NCI-H128 (cell line): ENCODE measurements at regions not wholly inside any gene's neighbourhood (a gene's known extent, or its start where the extent isn't known, plus 50 kb on each side); places are given as distances from the start of the nearest gene placed in this dataset.
"Not testable (repeated sequence)": the region's sequence is repeated elsewhere in the genome, so short reads cannot be mapped to it uniquely, and the experiment has no call there.

Source experiments
- DNase-seq: peaks from one replicate; lab custom pipeline; 2025; ENCODE audit not compliant: unreplicated experiment; lab: John Stamatoyannopoulos, UW

DNA sequence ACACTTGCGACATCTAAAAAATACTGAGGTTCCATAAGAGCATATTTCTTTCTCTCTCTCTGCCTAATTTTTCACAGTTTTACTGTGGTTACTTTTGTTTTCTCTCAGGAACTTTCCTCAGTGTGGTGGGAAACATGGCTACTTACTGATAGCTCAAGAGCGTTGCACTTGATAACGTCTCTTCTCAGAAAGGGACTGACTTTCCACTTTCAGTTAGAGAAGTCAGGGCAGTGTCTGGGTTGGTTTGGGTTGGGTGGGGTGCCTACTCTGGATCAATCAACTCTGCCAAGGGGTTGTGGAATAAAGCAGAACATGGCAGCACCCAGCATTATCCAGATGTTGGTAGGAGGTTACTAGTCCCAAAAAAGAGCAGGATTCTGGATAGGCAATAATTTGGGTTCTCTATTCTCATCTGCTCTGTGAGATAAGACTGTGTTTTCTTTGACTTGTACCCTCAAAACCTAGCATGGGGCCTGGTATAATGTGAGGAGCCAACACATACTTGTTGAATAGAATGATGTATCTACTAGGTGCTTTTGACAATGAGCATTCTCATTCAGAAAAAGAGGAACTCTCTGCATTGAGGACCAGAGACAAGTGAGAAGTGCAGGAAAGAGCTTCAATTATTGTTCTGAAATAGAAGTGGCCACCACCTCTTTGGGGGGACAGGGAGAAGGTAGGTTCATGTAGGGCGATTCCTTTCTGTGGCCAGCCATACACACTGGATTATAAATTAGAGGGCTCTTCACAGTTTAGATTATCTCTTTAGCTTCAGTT, 315.7 kb downstream of the REEP3 start:
- no peak for DNase-seq

DNA sequence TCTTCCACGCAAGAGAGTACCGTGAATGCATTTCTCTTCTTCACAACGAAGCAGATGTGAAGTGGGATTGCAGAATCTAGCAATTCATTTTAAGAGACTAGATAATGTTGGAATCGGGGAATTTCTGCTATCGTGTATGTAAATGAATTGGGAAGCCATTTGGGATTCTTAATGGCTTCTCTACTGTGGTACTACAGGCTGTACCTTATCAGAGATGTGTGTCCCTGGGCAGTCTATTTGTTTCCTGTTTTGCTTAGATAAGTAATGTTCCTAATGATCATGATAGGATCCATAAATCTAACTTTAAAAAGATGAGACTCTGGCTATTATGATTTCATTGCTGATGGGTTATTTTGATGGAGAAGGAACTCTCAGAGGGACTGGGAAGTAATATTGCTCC, 320.6 kb downstream of the REEP3 start:
- no peak for DNase-seq

GRCh38 chr10:63843107-63843506, 321.9 kb downstream of the REEP3 start:
- DNase-seq, result no peak

- DNase-seq, result not testable (repeated sequence)
Observed at GRCh38 chr10:63848871-63849270, 327.7 kb downstream of the REEP3 start.

GRCh38 chr10:63862860-63863259, 341.7 kb downstream of the REEP3 start:
- DNase-seq, result no peak

DNA sequence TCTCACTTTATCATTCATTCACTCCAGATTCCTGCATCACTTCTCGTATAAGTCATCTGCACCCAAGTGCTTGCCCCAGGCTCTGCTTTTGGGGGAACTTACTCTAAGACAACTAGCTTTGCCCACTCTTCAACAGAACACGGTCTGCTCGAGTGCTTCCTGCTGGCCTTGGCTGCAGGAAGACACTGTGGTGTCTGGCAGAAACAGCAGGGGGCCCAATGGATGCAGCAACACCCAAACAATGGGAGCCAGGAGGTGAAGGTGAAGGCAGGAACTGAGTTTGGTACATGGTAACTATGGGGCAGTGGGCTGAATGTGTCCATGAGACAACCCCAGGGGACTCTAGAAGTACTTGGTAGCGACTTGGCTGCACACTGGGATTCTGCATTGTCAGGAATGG, 344.0 kb downstream of the REEP3 start:
- no peak for DNase-seq

- no peak for DNase-seq
Observed at GRCh38 chr10:63866075-63866746, 345.0 kb downstream of the REEP3 start.

DNA sequence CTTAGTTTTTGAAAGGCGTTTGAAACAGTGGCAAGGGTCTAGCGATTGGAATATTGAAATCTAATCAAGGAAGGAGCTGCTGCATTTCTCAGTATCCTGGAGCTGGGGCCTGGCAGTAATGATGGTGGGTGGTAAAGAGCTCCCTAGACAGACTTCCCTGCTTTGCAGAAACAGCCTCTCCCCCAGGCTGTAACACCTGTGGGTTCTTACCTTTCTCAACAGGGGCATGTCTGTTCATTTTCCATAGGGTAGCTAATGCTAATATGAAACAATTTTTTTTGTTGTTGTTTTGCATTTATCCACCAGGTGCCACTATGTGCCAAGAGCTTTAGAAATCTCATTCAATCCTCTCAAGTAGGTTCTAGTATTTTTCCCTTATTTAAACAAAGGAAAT, 345.5 kb downstream of the REEP3 start:
- no peak for DNase-seq

DNA sequence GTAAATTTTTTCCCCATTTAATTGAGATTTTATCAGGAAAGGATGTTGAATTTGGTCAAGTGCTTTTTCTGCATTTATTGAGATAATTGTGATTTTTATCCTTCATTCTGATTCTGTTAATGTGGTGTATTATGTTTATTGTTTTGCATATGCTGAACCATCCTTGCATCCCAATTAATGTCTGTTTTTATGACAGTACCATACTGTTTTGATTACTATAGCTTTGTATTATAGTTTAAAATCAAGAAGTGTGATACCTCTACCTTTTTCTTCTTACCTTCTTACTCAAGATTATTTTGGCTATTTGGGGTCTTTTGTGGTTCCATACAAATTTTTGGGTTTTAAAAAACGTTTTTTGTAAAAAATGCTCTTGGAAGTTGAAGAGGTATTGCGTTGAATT, 357.2 kb downstream of the REEP3 start:
- no peak for DNase-seq

GRCh38 chr10:63883861-63884260, 362.7 kb downstream of the REEP3 start:
- DNase-seq, result no peak

- DNase-seq, result no peak
Observed at GRCh38 chr10:63884426-63884825, 363.2 kb downstream of the REEP3 start.

DNA sequence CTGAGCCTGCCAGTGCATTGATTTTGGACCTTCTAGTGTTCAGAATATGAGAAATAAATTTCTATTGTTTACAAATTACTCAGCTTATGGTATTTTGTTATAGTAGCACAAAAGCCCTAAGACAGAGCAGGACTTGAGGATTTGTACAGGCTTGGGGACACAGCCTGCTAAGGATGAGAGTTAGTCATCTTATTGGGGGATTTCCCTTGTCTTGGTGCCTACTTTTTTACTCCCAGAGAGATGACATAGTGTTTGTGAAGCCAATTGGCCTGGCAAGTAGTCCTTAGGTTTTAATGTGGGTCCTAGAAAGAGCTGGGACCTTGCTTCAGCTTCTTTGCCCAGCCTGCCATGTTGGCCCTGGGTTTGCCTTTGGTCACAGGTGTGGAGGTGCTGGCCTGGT, 364.0 kb downstream of the REEP3 start:
- no peak for DNase-seq

GRCh38 chr10:63886281-63887022, 365.3 kb downstream of the REEP3 start:
- DNase-seq, result no peak

DNA sequence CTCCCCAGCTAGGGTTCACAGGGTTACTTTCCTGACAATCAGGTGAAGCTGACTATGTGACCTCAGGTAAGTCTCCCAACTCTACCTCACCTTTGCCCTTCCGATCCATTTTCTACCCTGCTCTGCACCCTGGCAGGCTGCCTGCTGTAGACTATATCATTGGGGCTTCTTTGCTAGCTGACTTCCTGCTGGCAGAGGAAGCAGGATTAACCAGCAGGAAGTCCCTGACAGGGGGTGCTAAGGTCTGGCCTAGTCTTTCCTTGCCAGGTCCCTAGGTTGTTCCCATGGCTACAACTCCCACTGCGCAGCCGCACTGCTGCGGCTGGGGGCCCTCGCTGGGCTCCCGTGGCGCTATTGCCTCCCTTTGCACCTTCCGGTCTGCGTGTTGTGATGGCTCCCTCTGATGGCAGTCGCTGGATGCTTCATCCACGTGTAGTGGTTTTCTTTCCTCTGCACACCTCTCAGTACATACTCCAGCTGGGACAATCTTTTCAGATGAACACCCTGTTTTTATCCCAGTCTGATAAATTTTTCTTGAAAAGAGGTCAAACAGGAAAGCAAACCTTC, 365.9 kb downstream of the REEP3 start:
- DNase-seq, result no peak

DNA sequence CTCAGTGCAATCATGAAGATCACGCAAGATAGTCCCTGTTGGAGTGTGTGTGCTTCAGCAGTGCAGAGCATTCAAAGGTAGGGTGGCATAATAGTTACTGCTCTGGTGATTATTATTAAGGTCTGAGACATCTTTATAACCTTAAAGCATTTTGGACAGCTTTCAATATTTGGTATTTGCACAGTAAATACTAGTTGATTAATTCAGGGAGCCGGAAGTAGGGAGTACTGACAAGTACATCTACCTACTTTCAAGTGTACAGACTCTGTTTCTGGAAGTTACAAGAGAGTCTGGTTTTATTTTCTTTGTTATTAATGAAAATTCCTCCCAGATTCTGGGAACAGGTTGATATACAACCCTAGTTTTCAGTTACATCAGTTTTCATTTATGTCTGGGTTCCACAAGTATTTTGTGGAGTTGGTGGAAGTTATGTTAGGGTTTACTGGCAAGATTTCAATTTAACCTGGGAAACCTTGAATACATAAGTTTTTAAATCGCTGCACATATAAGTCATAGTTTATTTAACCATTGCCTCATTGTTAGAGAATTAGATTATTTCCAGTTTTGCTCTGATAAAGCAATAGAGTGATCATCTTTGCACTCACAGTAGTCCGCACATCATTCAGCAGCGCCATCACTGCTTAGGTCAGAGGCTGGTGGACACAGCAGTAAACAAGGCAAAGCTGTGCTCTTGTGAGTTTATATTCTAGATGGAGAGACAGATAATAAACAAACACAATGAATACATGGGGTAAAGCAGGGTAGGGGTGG, 366.6 kb downstream of the REEP3 start:
- DNase-seq, result no peak

GRCh38 chr10:63889803-63890202, 368.6 kb downstream of the REEP3 start:
- no peak for DNase-seq

DNA sequence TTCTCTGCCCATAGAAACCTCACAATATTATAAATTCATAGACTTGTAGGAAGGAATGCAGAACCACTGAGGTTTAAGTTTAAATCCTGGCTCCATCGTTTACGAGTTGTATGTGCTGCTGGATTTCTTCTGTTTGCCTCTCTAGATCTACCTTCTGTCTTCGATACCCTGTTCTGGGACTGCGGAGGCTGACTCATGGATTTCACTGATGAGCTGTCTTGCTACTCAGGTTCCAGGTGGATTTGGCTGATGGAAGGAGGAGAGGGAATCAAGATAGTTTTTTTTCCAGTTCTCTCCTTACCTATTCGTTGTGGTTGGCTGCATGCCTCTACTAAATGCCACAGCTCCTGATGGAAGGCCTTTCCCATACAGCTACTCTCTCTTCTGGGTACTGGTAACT, 375.8 kb downstream of the REEP3 start:
- DNase-seq, result no peak

DNA sequence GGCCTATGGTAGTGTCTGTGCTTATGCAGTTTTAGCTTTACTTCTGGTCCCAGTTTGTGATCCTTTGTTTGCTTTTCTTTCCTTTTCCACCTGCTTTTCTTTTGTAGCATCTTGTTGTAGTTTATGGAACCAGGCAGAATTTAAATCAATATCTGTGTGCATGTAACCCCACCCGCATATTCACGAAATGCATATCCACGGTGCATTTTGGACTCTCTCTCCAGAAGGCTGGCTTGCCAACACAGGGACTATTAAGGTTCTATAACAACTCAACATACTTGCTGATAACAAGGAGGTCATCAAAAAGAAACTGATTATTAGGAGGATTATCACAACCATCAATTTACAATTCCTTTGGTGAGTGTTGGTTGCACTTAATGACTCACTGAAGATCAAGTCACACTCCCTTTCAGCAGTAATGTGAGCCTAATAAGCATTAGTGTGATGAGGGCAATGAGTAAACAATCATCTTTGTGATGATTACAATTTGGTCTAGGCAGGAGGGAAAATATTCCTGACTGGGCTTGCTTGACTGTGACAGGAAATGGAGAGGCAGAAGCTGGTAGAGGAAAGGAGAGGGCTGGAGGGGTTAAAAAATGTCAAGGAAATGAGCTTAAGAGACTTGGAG, 378.6 kb downstream of the REEP3 start:
- DNase-seq, result no peak

GRCh38 chr10:63901228-63901627, 380.0 kb downstream of the REEP3 start:
- DNase-seq, result no peak

DNA sequence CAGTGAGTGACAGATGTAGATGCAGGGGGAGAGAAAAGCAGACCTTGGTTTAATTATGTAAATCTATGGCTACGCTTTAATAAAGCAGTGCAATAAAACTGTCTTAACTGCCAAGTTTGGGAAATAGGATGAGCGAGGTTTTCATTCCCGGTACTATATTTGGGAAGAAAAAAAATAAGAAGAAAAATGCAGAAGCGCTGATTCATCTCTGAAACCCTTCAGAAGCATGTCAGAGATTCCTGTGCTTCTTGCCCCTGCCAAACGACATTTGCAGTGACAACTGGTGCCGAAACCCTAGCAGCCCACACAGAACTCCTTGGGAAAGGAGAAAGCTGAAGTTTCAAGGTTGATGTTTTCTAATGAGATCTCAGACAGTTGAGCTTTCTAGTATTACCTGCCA, 380.7 kb downstream of the REEP3 start:
- DNase-seq, result no peak

GRCh38 chr10:63910806-63911205, 389.6 kb downstream of the REEP3 start:
- DNase-seq, result no peak
